HuH-7.5 (cell line): ENCODE measurements at regions not wholly inside any gene's neighbourhood (a gene's known extent, or its start where the extent isn't known, plus 50 kb on each side); places are given as distances from the start of the nearest gene placed in this dataset.

Experiments
- DNase-seq: peaks from one replicate; pipeline ENCODE4 v3.0.0; 2011; ENCODE audit warnings: low spot score

GRCh38 chr11:69348414-69349235 lies 54.7 kb downstream of the MYEOV start:
- DNase-seq, result no peak

- no peak for DNase-seq
These were observed 56.1 kb downstream of the MYEOV start for GRCh38 chr11:69350040-69350439.

DNA sequence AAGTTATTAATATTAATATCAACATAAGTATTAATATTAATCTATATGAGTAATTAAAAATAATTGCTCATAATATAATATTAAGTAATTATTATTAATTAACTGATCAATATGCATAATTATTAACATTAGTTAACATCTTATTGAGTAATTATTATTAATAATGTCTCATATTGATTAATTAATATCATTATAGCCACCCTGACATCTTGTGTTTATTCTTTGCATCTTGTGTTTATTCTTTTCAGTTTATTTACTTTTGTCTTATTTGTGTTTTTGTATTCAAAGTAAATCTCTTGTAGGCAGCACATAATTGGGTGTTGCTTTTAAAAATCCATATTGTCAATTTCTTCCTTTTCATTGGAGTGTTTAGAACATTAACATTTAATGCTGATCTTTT lies 56.6 kb downstream of the MYEOV start:
- no peak for DNase-seq

- DNase-seq, result no peak
These were observed 57.5 kb downstream of the MYEOV start for GRCh38 chr11:69351460-69351859.

GRCh38 chr11:69352166-69352565 lies 58.2 kb downstream of the MYEOV start:
- DNase-seq, result no peak

GRCh38 chr11:69352715-69353319 lies 58.9 kb downstream of the MYEOV start:
- no peak for DNase-seq

- no peak for DNase-seq
These were observed 60.0 kb downstream of the MYEOV start for GRCh38 chr11:69353696-69354544.

DNA sequence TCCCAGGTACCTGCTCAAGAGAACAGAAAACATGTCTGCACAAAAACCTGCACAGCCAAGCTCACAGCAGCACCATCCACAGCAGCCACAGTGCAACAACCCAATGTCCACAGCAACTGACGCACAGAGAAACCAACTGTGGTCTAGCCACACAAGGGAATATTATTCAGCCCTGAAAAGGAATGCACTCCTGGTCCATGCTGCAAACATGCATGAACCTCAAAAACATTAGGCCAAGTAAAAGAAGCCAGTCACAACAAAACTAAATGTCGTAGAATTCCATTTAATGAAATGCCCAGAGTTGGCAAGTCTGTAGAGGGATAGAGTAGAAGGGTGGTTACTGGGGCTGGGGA lies 60.6 kb downstream of the MYEOV start:
- DNase-seq, result no peak

DNA sequence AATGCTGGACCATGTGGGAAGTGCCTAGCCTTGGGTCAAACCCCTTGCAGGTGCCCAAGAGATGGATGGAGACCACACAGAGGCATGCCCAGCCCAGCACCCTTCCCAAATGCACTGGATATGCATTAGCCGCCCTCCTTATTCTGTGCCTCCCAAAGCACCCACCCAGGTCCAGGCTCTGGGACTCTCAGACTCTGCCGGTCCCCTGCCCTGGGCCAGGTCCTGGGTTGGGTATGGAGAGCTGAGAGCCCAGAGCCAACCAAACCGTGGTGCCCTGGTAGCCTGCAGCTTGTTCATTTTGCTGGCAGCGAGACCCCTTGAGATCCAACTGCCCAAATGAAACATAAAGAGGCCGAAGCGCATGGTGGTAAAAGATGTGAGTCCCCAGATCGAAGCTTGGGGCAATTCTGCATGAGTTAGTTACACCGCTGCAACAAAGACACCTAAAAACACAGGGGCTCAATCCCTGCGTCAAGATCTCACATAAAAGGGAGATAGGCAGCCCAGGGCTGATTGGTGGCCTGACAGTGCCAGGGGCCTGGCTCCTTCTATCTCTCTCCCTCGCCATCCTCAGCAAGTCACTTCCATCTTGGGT lies 61.5 kb downstream of the MYEOV start:
- no peak for DNase-seq

- no peak for DNase-seq
These were observed 62.2 kb downstream of the MYEOV start for GRCh38 chr11:69355959-69356702.

DNA sequence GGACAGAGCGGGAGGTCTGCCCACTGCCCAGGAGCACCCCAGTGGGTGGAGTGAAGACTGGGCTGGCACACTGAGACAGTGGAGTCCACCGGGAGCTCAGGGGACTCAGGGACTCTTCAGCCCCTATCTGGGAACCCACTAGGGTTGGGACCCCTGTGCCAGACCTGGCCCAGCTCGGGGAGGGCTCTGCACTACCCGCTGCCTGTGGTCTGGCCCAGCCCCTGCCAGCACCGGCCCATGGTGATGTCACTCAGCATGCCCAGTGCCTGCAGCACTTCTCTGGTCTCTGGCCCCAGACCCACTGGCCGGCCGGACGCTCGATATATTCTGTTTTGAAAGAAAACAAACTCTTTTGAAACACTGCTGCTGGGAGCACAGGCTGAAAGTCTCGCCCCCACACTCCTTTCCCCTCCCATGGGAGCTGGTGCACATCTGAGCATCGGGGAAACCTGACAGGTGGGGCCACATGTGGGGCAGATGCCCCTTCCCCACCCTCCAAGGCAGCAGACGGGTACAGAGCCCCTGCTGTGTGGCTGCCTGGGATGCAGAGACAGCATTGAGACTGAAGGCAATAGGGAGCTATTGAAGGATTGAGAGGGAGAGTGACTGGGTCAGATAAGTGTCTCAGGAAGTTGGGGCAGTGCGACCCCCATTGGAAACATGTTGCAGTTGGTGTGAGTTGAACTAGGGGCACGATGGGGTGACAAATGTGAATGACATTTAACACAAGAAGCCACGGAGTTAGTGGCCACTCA lies 62.9 kb downstream of the MYEOV start:
- peak; percentile 66 for DNase-seq

DNA sequence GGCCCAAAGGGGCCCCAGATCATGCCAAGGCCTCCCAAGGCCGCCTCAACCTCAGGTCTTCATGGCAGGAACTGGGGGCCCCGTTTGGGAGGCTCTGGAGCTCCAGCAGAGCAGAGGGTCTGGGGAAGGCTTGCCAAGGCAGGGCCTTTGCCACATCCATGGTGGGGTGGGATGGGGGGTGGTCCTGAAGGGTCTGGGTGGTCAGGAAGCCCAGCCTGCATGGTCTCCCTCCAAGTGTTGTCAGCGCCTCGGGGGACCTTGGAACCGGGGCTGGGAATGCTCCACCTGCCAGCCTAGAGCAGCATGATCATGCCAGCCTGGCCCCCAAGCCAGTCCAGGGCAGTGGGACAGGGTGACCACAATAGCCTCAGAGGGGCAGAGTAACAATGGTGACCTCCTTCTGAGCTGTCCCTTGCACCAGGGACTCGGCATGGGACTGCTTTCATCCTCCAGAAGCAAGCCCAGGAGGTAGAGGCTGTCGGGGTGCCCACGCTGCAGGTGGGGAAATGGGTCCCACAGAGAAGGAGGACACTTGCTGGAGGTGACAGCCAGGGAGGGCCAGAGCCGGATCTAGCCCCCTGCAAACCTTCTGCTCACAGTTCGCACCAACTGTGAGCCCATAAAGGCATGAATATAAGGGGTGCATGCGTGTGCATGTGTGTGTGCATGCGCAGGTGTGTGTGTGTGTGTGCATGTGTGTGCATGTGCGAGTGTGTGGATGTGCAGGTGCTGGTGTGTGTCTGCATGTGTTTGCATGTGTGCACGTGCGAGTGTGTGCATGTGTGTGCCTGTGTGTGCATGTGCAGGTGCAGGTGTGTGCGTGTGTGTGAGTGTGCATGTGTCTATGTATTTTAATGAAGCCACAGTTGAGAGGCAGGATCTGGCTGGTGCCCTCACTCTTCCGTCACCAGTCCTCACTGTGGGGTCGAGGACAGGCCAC lies 63.8 kb downstream of the MYEOV start:
- DNase-seq, result no peak

DNA sequence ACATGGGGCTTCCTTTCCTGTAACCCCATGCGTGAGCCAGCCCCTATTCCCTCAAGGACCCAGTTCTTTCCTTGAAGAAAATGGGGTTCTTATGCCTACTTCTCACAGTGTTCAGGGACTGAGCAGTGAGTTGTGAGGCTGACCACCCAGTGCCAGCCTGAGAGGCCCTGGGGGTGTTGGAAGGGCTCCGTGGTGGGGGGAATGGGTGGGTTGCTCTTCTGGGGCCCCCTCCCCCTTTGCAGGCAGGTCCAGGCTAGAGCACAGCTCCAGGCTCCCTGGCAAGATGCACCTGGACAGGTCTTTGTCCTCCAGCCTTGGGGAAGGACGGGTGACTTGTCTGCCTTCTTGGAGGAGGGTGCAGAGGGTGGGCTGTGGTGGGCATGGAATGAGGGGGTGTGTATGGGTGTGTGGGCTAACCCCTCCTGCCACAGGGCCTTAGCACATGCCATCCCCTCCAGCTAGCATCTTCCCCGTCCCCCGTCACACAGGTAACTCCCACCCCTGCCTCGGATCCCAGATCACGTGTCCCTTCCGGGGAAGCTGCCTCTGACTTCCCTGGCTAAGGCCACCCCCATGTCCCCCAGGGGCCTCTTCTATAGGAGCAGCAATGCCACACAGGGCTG lies 64.6 kb downstream of the MYEOV start:
- DNase-seq, result no peak

- no peak for DNase-seq
These were observed 66.0 kb downstream of the MYEOV start for GRCh38 chr11:69359735-69360480.

DNA sequence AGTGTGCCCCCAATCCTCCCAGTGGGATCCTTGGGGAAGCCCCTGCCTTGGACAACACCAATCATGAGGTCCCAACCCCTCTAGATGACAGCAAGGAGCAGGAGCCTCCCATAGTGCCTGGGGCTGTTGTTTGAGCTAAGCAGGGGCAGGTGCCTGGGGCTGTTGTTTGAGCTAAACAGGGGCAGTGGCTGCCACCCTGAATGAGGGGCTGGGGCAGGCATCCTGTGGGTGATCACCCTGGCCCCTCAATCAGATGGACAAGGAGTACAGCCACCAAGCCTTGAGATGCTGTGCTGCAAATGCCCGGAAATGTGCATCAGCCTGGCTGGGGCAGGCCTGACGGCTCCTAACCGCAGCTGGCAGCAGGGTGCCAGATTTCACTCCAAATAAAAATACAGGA lies 66.7 kb downstream of the MYEOV start:
- DNase-seq, result no peak

- no peak for DNase-seq
These were observed 67.1 kb downstream of the MYEOV start for GRCh38 chr11:69361048-69361447.

DNA sequence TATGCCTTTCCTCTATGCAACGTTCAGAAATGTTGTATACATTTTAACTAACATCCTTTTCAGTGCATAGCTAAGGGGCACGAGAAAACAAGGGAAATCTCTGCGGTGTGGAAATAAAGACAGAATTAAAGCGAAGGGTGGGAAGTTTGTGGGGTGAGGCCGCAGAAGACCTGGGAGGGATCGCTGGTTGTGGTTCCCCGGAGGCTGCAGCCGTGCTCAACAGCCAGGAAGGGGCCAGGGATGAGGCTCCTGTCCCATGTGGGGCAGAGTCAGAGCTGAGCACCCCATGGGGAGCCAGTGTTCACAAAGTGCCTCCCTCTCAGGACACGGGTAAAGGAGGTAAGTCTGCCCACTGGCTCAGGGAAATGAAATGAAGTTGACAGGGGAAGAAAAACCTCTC lies 67.5 kb downstream of the MYEOV start:
- no peak for DNase-seq

DNA sequence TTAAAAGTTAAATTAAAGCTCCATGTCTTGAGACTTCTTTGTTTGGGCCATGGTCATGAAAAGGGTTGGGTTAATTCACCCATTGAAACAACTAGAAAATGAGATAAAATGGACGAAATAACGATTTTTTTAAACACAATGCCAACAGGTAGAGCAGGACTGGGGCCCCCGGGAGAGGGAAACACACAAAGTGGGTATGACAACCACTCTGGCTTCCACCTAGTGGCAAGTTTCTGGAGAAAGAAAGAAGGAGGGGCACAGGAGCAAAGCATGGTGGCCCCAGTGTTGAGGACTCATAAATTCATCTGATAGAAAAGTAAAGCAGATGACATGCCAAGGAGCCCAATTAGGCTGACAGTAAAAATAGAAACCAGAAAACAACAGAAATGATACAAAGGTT lies 68.4 kb downstream of the MYEOV start:
- DNase-seq, result no peak

DNA sequence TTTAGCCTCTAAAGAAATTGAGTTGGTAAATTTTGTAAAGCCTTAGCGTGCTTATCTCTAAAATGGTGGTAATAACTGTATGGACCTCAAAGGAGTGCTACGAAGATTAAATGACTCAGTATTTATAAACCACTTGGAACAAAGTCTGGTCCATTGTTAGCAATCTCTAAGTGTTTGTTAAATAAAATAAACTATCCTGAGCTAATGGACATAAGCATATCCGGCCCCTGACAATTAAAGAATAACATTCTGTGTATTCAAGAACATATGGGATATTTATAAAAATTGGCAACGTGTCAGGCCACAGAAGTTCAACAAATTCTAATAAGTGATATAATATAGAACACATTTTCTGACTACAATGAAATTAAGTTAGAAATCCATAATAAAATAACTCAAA lies 71.0 kb downstream of the MYEOV start:
- DNase-seq, result no peak
